AG09309 (cell line): ENCODE measurements at regions not wholly inside any gene's neighbourhood (a gene's known extent, or its start where the extent isn't known, plus 50 kb on each side); places are given as distances from the start of the nearest gene placed in this dataset.

Experiments
- DNase-seq: peaks from one replicate; pipeline ENCODE4 v3.0.0-alpha.2; 2010; ENCODE audit warnings: low read depth
- H3K4me3 ChIP-seq: 2 replicates; pipeline ENCODE4 v1.5.1; 2011; ENCODE audit warnings: mild to moderate bottlenecking, low read depth, low read length, moderate library complexity; ENCODE audit not compliant: control insufficient read depth
- TF ChIP-seq, protein P1 (sequence below): IDR thresholded peaks from 2 replicates; pipeline ENCODE4 v1.5.1; 2011; ENCODE audit warnings: mild to moderate bottlenecking, low read depth, low read length, inconsistent platforms; ENCODE audit not compliant: insufficient read depth, control insufficient read depth; ENCODE audit errors: missing control alignments

GRCh38 chr11:19382131-19382611 is 141.4 kb upstream of the E2F8 start:
- no peak for DNase-seq
- TF ChIP-seq, protein P1, sequence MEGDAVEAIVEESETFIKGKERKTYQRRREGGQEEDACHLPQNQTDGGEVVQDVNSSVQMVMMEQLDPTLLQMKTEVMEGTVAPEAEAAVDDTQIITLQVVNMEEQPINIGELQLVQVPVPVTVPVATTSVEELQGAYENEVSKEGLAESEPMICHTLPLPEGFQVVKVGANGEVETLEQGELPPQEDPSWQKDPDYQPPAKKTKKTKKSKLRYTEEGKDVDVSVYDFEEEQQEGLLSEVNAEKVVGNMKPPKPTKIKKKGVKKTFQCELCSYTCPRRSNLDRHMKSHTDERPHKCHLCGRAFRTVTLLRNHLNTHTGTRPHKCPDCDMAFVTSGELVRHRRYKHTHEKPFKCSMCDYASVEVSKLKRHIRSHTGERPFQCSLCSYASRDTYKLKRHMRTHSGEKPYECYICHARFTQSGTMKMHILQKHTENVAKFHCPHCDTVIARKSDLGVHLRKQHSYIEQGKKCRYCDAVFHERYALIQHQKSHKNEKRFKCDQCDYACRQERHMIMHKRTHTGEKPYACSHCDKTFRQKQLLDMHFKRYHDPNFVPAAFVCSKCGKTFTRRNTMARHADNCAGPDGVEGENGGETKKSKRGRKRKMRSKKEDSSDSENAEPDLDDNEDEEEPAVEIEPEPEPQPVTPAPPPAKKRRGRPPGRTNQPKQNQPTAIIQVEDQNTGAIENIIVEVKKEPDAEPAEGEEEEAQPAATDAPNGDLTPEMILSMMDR = no peak
- H3K4me3 ChIP-seq = no peak overlapping the region

- no peak overlapping the region for H3K4me3 ChIP-seq
- TF ChIP-seq, protein P1 = no peak
- peak; percentile 48 for DNase-seq
Measured at GRCh38 chr11:19380375-19380774, 139.6 kb upstream of the E2F8 start.

DNA sequence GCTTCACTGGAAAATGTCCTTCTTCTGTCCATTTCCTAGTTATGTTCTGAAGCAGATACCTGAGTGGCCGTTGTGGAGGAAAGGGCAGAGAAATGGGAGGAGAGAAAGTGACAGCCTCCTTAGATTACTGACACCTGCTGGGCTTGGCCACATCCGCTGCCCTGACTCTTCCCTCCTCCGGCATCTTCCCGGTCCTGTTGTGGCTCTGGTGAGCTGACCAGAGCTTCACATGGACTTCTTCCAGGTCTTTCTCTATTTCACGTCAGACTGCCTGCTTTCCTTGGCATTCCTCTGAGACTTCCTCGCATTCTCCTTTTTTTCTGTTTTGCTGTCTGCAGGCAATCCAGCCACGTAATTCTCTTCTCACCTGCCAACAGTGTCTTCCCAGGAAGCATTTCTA is 138.7 kb upstream of the E2F8 start:
- no peak overlapping the region for H3K4me3 ChIP-seq
- TF ChIP-seq, protein P1 = no peak
- no peak for DNase-seq

DNA sequence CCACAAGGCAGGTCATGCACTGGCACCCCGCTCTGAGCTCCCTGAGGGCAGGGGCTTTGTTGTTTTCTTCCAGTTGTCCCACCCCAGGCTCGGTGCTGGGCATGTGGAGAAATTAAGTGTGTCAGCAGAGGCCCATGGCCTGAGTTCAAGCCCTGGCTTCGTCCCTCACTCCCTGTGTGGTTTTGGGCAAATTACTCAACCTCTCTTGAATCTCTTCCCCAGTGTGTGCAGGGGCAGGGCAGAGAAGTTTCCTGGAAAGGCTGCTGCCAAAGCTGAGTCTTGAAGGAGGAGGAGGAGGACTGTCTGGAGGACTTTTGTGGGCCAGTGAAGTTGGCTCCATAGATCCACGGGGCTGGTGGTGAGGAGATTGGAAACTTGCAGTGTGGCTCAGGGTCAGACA is 138.1 kb upstream of the E2F8 start:
- H3K4me3 ChIP-seq = no peak overlapping the region
- DNase-seq = no peak
- TF ChIP-seq, protein P1 = no peak

- no peak overlapping the region for H3K4me3 ChIP-seq
- DNase-seq = no peak
- TF ChIP-seq, protein P1 = no peak
Measured at GRCh38 chr11:19377881-19378280, 137.1 kb upstream of the E2F8 start.

DNA sequence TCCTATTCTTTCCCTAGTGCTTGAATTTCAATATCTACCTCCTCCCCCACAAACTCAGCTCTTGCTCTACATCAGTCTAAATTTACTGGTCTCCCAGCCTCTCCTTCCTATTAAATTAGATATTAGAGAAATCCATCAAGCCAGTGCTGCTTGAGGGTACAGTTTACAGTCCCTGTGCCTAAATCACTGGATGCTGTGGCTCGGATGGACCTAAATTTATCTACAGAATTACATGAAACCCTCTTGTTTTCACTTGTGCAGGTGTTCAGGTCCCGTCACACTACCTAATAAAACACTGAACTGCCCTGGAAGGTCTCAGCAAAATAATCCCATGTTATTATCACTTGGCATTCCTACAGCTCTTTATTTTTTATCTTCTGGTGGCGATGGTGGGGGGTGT is 134.7 kb upstream of the E2F8 start:
- TF ChIP-seq, protein P1 = no peak
- H3K4me3 ChIP-seq = no peak overlapping the region
- no peak for DNase-seq

DNA sequence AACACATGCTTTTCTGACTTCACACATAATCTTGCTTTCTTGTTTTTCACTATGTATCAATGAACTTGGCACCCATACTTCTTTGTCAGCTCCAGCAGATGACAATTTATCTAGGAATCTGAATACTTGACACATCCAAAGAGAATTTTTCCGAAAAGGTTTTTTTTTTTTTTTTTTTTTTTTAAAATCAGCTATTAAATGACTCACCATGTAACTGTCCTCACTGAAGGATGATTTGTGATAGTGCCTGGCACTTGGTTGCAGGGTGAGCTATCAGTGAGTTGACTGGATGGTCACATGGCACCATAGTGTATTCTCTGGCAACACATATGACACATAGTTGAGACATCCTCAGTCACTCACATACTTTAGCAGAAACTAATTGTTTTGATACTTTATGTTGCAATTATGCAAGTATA is 133.4 kb upstream of the E2F8 start:
- peak; percentile 94 for DNase-seq
- H3K4me3 ChIP-seq = no peak overlapping the region
- TF ChIP-seq, protein P1 = no peak
